ENCODE measurements at regions not wholly inside any gene's neighbourhood (a gene's known extent, or its start where the extent isn't known, plus 50 kb on each side); places are given as distances from the start of the nearest gene placed in this dataset.

GRCh38 chr5:8417316-8418048 lies 548.5 kb downstream of the MTRR start:
- Histone ChIP-seq H3K9me3 (ENCODE audit: control insufficient read depth in 1 of 2, low read length in 2 of 2) (no peaks in the 10 kb centered on the region), H3K36me3 (ENCODE audit: control insufficient read depth in 1 of 2, insufficient read depth in 2 of 2, low read length in 2 of 2) (no peaks in the 10 kb centered on the region), H3K4me3 (ENCODE audit: low read depth in 1 of 2, low read length in 2 of 2) (no peak overlapping the region), H3K27me3 (ENCODE audit: control insufficient read depth in 1 of 2, insufficient read depth in 2 of 2, low read length in 2 of 2) (no peaks in the 10 kb centered on the region), H3K9ac (ENCODE audit: low read depth in 1 of 2, low read length in 2 of 2) (no peak overlapping the region), H3K27ac (ENCODE audit: low read depth, low read length) (no peak overlapping the region), H3K4me1 (ENCODE audit: control insufficient read depth in 1 of 2, insufficient read depth in 2 of 2, low read length in 2 of 2) (no peaks in the 10 kb centered on the region)

DNA sequence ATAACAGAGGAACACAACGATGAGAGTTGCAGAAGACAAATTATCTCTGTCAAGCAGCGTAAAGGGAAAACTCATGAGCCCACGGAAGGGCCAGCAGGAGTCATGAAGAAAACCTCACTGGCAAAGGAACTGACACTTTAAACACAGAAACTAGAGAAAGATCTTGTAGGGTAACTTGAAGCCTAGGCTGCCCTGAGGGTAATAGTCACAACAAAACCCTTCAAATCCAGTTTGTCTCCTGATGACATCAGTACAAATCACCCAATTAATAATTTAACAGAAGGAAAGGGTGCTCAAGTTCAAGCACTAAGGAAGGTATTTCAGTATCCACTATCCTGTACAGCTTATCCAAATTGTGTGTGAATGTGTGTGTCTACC lies 549.1 kb downstream of the MTRR start:
- Histone ChIP-seq H3K4me1 (ENCODE audit: control insufficient read depth in 1 of 2, insufficient read depth in 2 of 2, low read length in 2 of 2) (no peaks in the 10 kb centered on the region), H3K36me3 (ENCODE audit: control insufficient read depth in 1 of 2, insufficient read depth in 2 of 2, low read length in 2 of 2) (no peaks in the 10 kb centered on the region), H3K27me3 (ENCODE audit: control insufficient read depth in 1 of 2, insufficient read depth in 2 of 2, low read length in 2 of 2) (no peaks in the 10 kb centered on the region), H3K27ac (ENCODE audit: low read depth, low read length) (no peak overlapping the region), H3K9ac (ENCODE audit: low read depth in 1 of 2, low read length in 2 of 2) (no peak overlapping the region), H3K9me3 (ENCODE audit: control insufficient read depth in 1 of 2, low read length in 2 of 2) (no peaks in the 10 kb centered on the region), H3K4me3 (ENCODE audit: low read depth in 1 of 2, low read length in 2 of 2) (no peak overlapping the region)

GRCh38 chr5:8429778-8430758 lies 561.1 kb downstream of the MTRR start:
- Histone ChIP-seq H3K4me3 (ENCODE audit: low read depth in 1 of 2, low read length in 2 of 2) (no peak overlapping the region), H3K36me3 (ENCODE audit: control insufficient read depth in 1 of 2, insufficient read depth in 2 of 2, low read length in 2 of 2) (no peaks in the 10 kb centered on the region), H3K4me1 (ENCODE audit: control insufficient read depth in 1 of 2, insufficient read depth in 2 of 2, low read length in 2 of 2) (no peaks in the 10 kb centered on the region), H3K9me3 (ENCODE audit: control insufficient read depth in 1 of 2, low read length in 2 of 2) (no peaks in the 10 kb centered on the region), H3K27ac (ENCODE audit: low read depth, low read length) (no peak overlapping the region), H3K9ac (ENCODE audit: low read depth in 1 of 2, low read length in 2 of 2) (no peak overlapping the region), H3K27me3 (ENCODE audit: control insufficient read depth in 1 of 2, insufficient read depth in 2 of 2, low read length in 2 of 2) (no peaks in the 10 kb centered on the region)

DNA sequence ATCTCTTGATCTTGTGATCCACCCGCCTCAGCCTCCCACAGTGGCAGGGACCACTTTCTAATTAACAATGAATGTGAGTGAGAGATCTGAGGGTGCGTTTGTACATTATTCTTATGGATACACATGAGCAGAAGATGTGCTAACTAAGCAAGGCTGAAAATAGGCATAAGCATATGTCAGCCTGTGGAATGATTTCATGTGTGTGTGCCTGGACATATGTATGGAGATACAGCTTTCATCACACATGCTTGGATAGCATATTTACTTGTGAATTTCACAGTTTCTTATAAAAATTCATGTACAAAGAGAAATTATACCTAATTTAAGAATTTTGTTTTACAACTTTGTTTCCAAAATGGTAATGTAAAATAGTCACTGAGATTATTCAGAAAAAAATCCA lies 565.6 kb downstream of the MTRR start:
- no peak overlapping the region for H3K9ac ChIP-seq (ENCODE audit: low read depth in 1 of 2, low read length in 2 of 2)

GRCh38 chr5:8436924-8437323 lies 568.0 kb downstream of the MTRR start:
- H3K27ac ChIP-seq (ENCODE audit: low read depth, low read length) = no peak overlapping the region
- H3K36me3 ChIP-seq (ENCODE audit: control insufficient read depth in 1 of 2, insufficient read depth in 2 of 2, low read length in 2 of 2) = no peaks in the 10 kb centered on the region
- H3K9ac ChIP-seq (ENCODE audit: low read depth in 1 of 2, low read length in 2 of 2) = no peak overlapping the region
- H3K4me3 ChIP-seq (ENCODE audit: low read depth in 1 of 2, low read length in 2 of 2) = no peak overlapping the region
- no peaks in the 10 kb centered on the region for H3K4me1 ChIP-seq (ENCODE audit: control insufficient read depth in 1 of 2, insufficient read depth in 2 of 2, low read length in 2 of 2)
- H3K9me3 ChIP-seq (ENCODE audit: control insufficient read depth in 1 of 2, low read length in 2 of 2) = no peaks in the 10 kb centered on the region
- no peaks in the 10 kb centered on the region for H3K27me3 ChIP-seq (ENCODE audit: control insufficient read depth in 1 of 2, insufficient read depth in 2 of 2, low read length in 2 of 2)

More for the DNA sequence above, 565.6 kb downstream of the MTRR start:
- Histone ChIP-seq H3K4me1 (ENCODE audit: control insufficient read depth in 1 of 2, insufficient read depth in 2 of 2, low read length in 2 of 2) (no peaks in the 10 kb centered on the region), H3K27me3 (ENCODE audit: control insufficient read depth in 1 of 2, insufficient read depth in 2 of 2, low read length in 2 of 2) (no peaks in the 10 kb centered on the region), H3K36me3 (ENCODE audit: control insufficient read depth in 1 of 2, insufficient read depth in 2 of 2, low read length in 2 of 2) (no peaks in the 10 kb centered on the region), H3K4me3 (ENCODE audit: low read depth in 1 of 2, low read length in 2 of 2) (no peak overlapping the region), H3K27ac (ENCODE audit: low read depth, low read length) (no peak overlapping the region), H3K9me3 (ENCODE audit: control insufficient read depth in 1 of 2, low read length in 2 of 2) (no peaks in the 10 kb centered on the region)

- no peaks in the 10 kb centered on the region for H3K9me3 ChIP-seq (ENCODE audit: control insufficient read depth in 1 of 2, low read length in 2 of 2)
- H3K4me3 ChIP-seq (ENCODE audit: low read depth in 1 of 2, low read length in 2 of 2) = no peak overlapping the region
- no peak overlapping the region for H3K9ac ChIP-seq (ENCODE audit: low read depth in 1 of 2, low read length in 2 of 2)
- no peaks in the 10 kb centered on the region for H3K27me3 ChIP-seq (ENCODE audit: control insufficient read depth in 1 of 2, insufficient read depth in 2 of 2, low read length in 2 of 2)
- H3K27ac ChIP-seq (ENCODE audit: low read depth, low read length) = no peak overlapping the region
- no peaks in the 10 kb centered on the region for H3K36me3 ChIP-seq (ENCODE audit: control insufficient read depth in 1 of 2, insufficient read depth in 2 of 2, low read length in 2 of 2)
- H3K4me1 ChIP-seq (ENCODE audit: control insufficient read depth in 1 of 2, insufficient read depth in 2 of 2, low read length in 2 of 2) = no peaks in the 10 kb centered on the region
These were observed 576.2 kb downstream of the MTRR start for GRCh38 chr5:8445139-8445538.

- H3K9me3 ChIP-seq (ENCODE audit: control insufficient read depth in 1 of 2, low read length in 2 of 2) = no peaks in the 10 kb centered on the region
- no peak overlapping the region for H3K9ac ChIP-seq (ENCODE audit: low read depth in 1 of 2, low read length in 2 of 2)
- no peak overlapping the region for H3K4me3 ChIP-seq (ENCODE audit: low read depth in 1 of 2, low read length in 2 of 2)
- no peaks in the 10 kb centered on the region for H3K36me3 ChIP-seq (ENCODE audit: control insufficient read depth in 1 of 2, insufficient read depth in 2 of 2, low read length in 2 of 2)
- H3K4me1 ChIP-seq (ENCODE audit: control insufficient read depth in 1 of 2, insufficient read depth in 2 of 2, low read length in 2 of 2) = no peaks in the 10 kb centered on the region
- no peaks in the 10 kb centered on the region for H3K27me3 ChIP-seq (ENCODE audit: control insufficient read depth in 1 of 2, insufficient read depth in 2 of 2, low read length in 2 of 2)
- H3K27ac ChIP-seq (ENCODE audit: low read depth, low read length) = no peak overlapping the region
These were observed 577.2 kb downstream of the MTRR start for GRCh38 chr5:8446179-8446578.

- Histone ChIP-seq H3K27ac (ENCODE audit: low read depth, low read length) (peak overlapping the region; percentile 65), H3K9ac (ENCODE audit: low read depth in 1 of 2, low read length in 2 of 2) (peak overlapping the region in 1 of 2 donors; percentile 27)
These were observed 587.9 kb downstream of the MTRR start for GRCh38 chr5:8456846-8457186.

DNA sequence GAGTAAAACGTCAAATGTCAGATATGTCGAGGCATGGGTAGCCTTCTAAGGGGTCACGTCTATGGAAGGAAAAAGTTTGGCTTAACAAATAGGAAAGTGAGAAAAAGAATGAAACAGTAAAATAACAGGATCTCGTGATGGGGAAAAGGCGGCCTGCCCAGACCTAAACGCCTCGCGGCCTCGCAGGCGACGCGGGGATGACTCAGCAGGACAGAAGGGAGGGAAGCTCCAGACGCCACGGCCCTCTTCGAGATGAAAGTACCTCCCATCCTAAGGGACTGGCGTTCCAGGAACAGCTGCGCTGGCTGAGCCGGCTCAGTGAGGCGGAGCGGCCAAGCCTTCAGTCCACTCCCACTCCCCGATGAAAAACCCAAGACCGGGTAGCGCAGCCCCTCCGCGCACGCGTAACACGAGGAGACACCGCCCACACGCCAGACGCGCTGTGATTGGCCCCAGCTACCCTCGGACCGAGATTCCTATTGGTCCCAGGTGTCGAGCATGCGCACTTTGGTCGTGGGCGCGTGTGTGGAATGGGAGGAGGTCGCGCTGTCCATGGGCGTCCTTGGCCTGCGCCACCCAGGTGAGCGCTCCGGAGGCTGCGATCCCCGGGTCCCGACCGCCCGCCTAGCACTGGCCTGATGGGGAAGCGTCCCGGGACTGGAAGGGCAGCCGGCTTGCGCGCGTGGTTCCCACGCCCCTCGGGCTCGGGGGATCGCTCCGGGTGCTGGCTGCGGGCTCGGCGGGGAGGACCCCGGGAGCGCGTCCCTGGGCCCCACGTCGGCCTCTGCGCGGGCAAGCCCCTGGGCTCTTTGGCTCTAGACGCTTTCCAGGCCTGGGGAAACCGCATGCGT lies 588.5 kb downstream of the MTRR start:
- H3K27me3 ChIP-seq (ENCODE audit: control insufficient read depth in 1 of 2, insufficient read depth in 2 of 2, low read length in 2 of 2) = no peaks in the 10 kb centered on the region
- H3K27ac ChIP-seq (ENCODE audit: low read depth, low read length) = peak overlapping the region; percentile 65
- peaks cover 0 to 15% of the 10 kb centered on the region in 2 donors for H3K4me1 ChIP-seq (ENCODE audit: control insufficient read depth in 1 of 2, insufficient read depth in 2 of 2, low read length in 2 of 2)
- H3K4me3 ChIP-seq (ENCODE audit: low read depth in 1 of 2, low read length in 2 of 2) = peak overlapping the region; percentile 79 to 80
- H3K36me3 ChIP-seq (ENCODE audit: control insufficient read depth in 1 of 2, insufficient read depth in 2 of 2, low read length in 2 of 2) = no peaks in the 10 kb centered on the region
- no peaks in the 10 kb centered on the region for H3K9me3 ChIP-seq (ENCODE audit: control insufficient read depth in 1 of 2, low read length in 2 of 2)
- peak overlapping the region; percentile 35 to 72 for H3K9ac ChIP-seq (ENCODE audit: low read depth in 1 of 2, low read length in 2 of 2)

More at GRCh38 chr5:8456846-8457186, 587.9 kb downstream of the MTRR start:
- H3K4me3 ChIP-seq (ENCODE audit: low read depth in 1 of 2, low read length in 2 of 2) = peak overlapping the region; percentile 48 to 79
- no peaks in the 10 kb centered on the region for H3K27me3 ChIP-seq (ENCODE audit: control insufficient read depth in 1 of 2, insufficient read depth in 2 of 2, low read length in 2 of 2)
- peaks cover 0 to 15% of the 10 kb centered on the region in 2 donors for H3K4me1 ChIP-seq (ENCODE audit: control insufficient read depth in 1 of 2, insufficient read depth in 2 of 2, low read length in 2 of 2)
- H3K36me3 ChIP-seq (ENCODE audit: control insufficient read depth in 1 of 2, insufficient read depth in 2 of 2, low read length in 2 of 2) = no peaks in the 10 kb centered on the region
- H3K9me3 ChIP-seq (ENCODE audit: control insufficient read depth in 1 of 2, low read length in 2 of 2) = no peaks in the 10 kb centered on the region

All from duodenal mucosa (tissue), 2 donors.